Transverse colon (tissue), 4 donors: ENCODE measurements at regions not wholly inside any gene's neighbourhood (a gene's known extent, or its start where the extent isn't known, plus 50 kb on each side); places are given as distances from the start of the nearest gene placed in this dataset.

Experiments used
- DNase-seq: peaks from one replicate; pipeline ENCODE4 v3.0.0-alpha.2; 2019
- H3K27ac ChIP-seq, 4 donors: fragments of 200-600 bp; sonication (generic); 2 replicates each; pipeline ENCODE4 v1.5.1; 2016 to 2018; ENCODE audit warnings: inconsistent platforms in 4 of 4
- H3K27me3 ChIP-seq: fragments of 200-600 bp; sonication (generic); 2 replicates; pipeline ENCODE4 v1.5.1; 2017; ENCODE audit warnings: inconsistent platforms
- H3K36me3 ChIP-seq, 4 donors: fragments of 200-600 bp; sonication (generic); 2 replicates each; pipeline ENCODE4 v1.5.1; 2017 to 2019; ENCODE audit warnings: inconsistent platforms in 4 of 4
- H3K4me1 ChIP-seq, 4 donors: fragments of 200-600 bp; sonication (generic); 2 replicates each; pipeline ENCODE4 v1.5.1; 2017 to 2020; ENCODE audit warnings: inconsistent platforms in 4 of 4
- H3K4me3 ChIP-seq, 4 donors: fragments of 200-600 bp; sonication (generic); 1 replicate in 1 of 4; 2 replicates in 3 of 4; pipeline versions ENCODE4 v1.5.1 to v1.6.1; 2017 to 2019; ENCODE audit warnings: inconsistent platforms in 4 of 4
- H3K9me3 ChIP-seq, 2 donors: fragments of 200-600 bp; sonication (generic); 2 replicates each; pipeline ENCODE4 v1.5.1; 2017 to 2019; ENCODE audit warnings: inconsistent platforms in 2 of 2
- EP300 ChIP-seq: sonication (generic); formaldehyde crosslinking; IDR thresholded peaks from one replicate; pipeline ENCODE4 v1.6.1; 2017; ENCODE audit warnings: antibody characterized with exemption, low read depth
- POLR2A ChIP-seq: fragments of 450-650 bp; IDR thresholded peaks from one replicate; pipeline ENCODE4 v1.6.1; 2016; ENCODE audit warnings: antibody characterized with exemption, mild to moderate bottlenecking, moderate library complexity
- POLR2AphosphoS5 ChIP-seq, 3 donors: sonication (generic); formaldehyde crosslinking; IDR thresholded peaks; one replicate each; pipeline ENCODE4 v1.6.1; 2016; ENCODE audit warnings: antibody characterized with exemption in 3 of 3
- WGBS, 2 donors: methylation state at CpG; one replicate each; pipeline ENCODE4 v1.1.5; 2018; ENCODE audit warnings: low coverage in 1 of 2; 5-methylcytosine and 5-hydroxymethylcytosine counted together
- in situ Hi-C, 4 donors: fragments of 200-750 bp; cut with MboI; loops; one replicate each; pipeline versions ENCODE4 v1.15.0 to v1.15.1; 2017; ENCODE audit warnings: low sequenced_read_pairs in 3 of 4, low pct_ligation_motif_present in 1 of 4, low pct_unique_long_range_greater_than_20kb in 1 of 4
- intact Hi-C: fragments of 100-400 bp; cut with DNase I; formaldehyde crosslinking; loops from one replicate; pipeline ENCODE4 v1.15.1; 2023; ENCODE audit warnings: low total_unique reads
- TF ChIP-seq, protein P1 (sequence below), 5 experiments: fragments of 200-600 bp in 3 of 5; fragments of 450-650 bp in 2 of 5; sonication (generic) in 3 of 5; IDR thresholded peaks; 1 replicate in 2 of 5; 2 replicates in 3 of 5; pipeline ENCODE4 v1.5.1; 2016 to 2017; ENCODE audit warnings: antibody characterized with exemption in 5 of 5, inconsistent platforms in 3 of 5, mild to moderate bottlenecking in 2 of 5, moderate library complexity in 1 of 5

DNA sequence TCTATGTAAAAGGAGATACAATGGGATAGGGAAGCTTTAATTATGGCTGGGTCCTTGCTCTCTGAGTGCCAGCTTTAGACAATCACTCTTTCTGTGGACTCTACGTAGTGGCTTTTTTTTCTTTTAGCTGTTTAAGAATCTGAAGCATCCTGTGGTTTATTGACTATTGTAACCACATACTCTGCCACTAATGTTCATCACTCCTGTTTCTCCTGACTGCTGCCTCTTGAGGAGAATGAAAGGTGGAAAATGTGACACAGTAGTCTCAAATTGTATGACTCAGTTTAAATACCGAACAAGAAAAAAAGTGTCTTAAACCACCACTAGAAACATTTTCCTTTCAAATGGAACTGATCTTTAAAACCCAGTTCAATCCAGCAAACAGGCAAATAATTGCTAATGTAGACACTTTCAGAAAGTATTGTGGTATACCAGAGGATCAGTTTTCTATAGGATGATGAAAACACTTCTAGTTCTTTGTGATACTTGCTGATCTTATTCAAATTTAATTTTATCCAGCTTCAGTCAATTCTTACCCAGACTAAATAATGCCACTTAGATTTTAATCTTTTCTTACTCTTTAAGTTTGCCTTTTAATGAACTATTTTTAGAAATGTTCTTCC lies 302.7 kb upstream of the PMFBP1 start:
- 50 to 61% methylated on average over 2 of the region's 2 CpGs for WGBS, 2 donors
- in situ Hi-C loops (loop anchor here (25.0 kb wide), 4 partner anchors 237 to 1413 kb away; no protein-coding TSS in a partner anchor), intact Hi-C loops (no loop called here)
- H3K27me3 ChIP-seq: no peaks in the 10 kb centered on the region
- no peak for TF ChIP-seq POLR2A
- no peak for TF ChIP-seq POLR2AphosphoS5 (IDR thresholded peaks at IDR 0.05)
- TF ChIP-seq, protein P1, sequence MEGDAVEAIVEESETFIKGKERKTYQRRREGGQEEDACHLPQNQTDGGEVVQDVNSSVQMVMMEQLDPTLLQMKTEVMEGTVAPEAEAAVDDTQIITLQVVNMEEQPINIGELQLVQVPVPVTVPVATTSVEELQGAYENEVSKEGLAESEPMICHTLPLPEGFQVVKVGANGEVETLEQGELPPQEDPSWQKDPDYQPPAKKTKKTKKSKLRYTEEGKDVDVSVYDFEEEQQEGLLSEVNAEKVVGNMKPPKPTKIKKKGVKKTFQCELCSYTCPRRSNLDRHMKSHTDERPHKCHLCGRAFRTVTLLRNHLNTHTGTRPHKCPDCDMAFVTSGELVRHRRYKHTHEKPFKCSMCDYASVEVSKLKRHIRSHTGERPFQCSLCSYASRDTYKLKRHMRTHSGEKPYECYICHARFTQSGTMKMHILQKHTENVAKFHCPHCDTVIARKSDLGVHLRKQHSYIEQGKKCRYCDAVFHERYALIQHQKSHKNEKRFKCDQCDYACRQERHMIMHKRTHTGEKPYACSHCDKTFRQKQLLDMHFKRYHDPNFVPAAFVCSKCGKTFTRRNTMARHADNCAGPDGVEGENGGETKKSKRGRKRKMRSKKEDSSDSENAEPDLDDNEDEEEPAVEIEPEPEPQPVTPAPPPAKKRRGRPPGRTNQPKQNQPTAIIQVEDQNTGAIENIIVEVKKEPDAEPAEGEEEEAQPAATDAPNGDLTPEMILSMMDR (IDR thresholded peaks at IDR 0.05): no peak
- TF ChIP-seq EP300: no peak
- DNase-seq: no peak
- H3K4me3 ChIP-seq: no peak overlapping the region
- H3K36me3 ChIP-seq: no peaks in the 10 kb centered on the region
- no peak overlapping the region for H3K27ac ChIP-seq
- H3K9me3 ChIP-seq: no peaks in the 10 kb centered on the region
- no peaks in the 10 kb centered on the region for H3K4me1 ChIP-seq

GRCh38 chr16:72473631-72474030 lies 301.7 kb upstream of the PMFBP1 start:
- H3K36me3 ChIP-seq: no peaks in the 10 kb centered on the region
- no peaks in the 10 kb centered on the region for H3K27me3 ChIP-seq
- no peaks in the 10 kb centered on the region for H3K9me3 ChIP-seq
- WGBS, 2 donors: 98 to 100% methylated on average over 1 of the region's 1 CpG
- in situ Hi-C loops: loop anchor here (25.0 kb wide), 3 partner anchors 236 to 361 kb away; no protein-coding TSS in a partner anchor
- TF ChIP-seq POLR2AphosphoS5 (IDR thresholded peaks at IDR 0.05): no peak
- TF ChIP-seq, protein P1 (IDR thresholded peaks at IDR 0.05): no peak
- TF ChIP-seq POLR2A: no peak
- intact Hi-C loops: no loop called here
- H3K4me1 ChIP-seq: no peaks in the 10 kb centered on the region
- no peak for DNase-seq
- no peak overlapping the region for H3K4me3 ChIP-seq
- H3K27ac ChIP-seq: no peak overlapping the region

- no peaks in the 10 kb centered on the region for H3K36me3 ChIP-seq
- WGBS, 2 donors: 96% methylated on average over 11 to 12 of the region's 12 CpGs
- in situ Hi-C loops: loop anchor here (25.0 kb wide), 3 partner anchors 234 to 359 kb away; no protein-coding TSS in a partner anchor
- TF ChIP-seq POLR2AphosphoS5 (IDR thresholded peaks at IDR 0.05) (no peak), EP300 (no peak), POLR2A (no peak)
- TF ChIP-seq, protein P1 (IDR thresholded peaks at IDR 0.05): no peak
- no peak for DNase-seq
- no peak overlapping the region for H3K4me3 ChIP-seq
- no peaks in the 10 kb centered on the region for H3K9me3 ChIP-seq
- intact Hi-C loops: no loop called here
- H3K4me1 ChIP-seq: no peaks in the 10 kb centered on the region
- no peaks in the 10 kb centered on the region for H3K27me3 ChIP-seq
- H3K27ac ChIP-seq: no peak overlapping the region
Measured at GRCh38 chr16:72471317-72471924, 299.5 kb upstream of the PMFBP1 start.

DNA sequence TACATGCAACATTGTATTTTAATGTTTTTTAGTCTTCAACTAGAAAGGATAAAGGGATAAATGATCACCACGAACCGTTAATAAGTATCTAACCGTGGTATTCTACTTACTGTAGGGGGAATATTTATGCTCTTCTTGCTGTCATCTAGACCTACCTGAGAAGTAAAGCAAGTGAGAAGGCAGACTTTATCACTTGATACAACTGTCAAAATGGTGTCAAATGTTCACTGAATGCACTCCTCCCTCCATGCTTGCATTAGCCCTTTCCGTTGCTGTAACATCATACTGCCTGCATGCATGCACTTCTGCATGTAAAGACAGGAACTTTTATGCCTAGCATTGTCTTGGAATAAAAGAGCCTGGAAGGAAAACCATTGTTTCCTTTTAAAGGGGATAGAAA lies 298.6 kb upstream of the PMFBP1 start:
- Histone ChIP-seq H3K9me3 (no peaks in the 10 kb centered on the region), H3K27me3 (no peaks in the 10 kb centered on the region), H3K36me3 (no peaks in the 10 kb centered on the region), H3K27ac (no peak overlapping the region), H3K4me3 (no peak overlapping the region), H3K4me1 (no peaks in the 10 kb centered on the region)
- in situ Hi-C loops (loop anchor here (25.0 kb wide), 3 partner anchors 233 to 358 kb away; no protein-coding TSS in a partner anchor), intact Hi-C loops (no loop called here)
- no peak for DNase-seq
- 90 to 93% methylated on average over 4 of the region's 4 CpGs for WGBS, 2 donors
- no peak for TF ChIP-seq EP300
- TF ChIP-seq, protein P1 (IDR thresholded peaks at IDR 0.05): no peak
- TF ChIP-seq POLR2AphosphoS5 (IDR thresholded peaks at IDR 0.05): no peak
- no peak for TF ChIP-seq POLR2A
